K562 (cell line): ENCODE measurements at regions not wholly inside any gene's neighbourhood (a gene's known extent, or its start where the extent isn't known, plus 50 kb on each side); places are given as distances from the start of the nearest gene placed in this dataset.

Source experiments
- ATAC-seq: fragments of 200-7000 bp; cut with Tn5 transposase; 3 replicates; pipeline ENCODE4 v1.9.1; 2020; ENCODE audit warnings: moderate library complexity
- BruUV-seq: library from RNA; stranded (reverse); fragments of 400-500 nt; replicated peaks from 2 replicates; lab custom pipeline; 2021; lab: Mats Ljungman, UMichigan
- CTCF ChIA-PET: fragments of 300-600 bp; formaldehyde crosslinking; extraction: SDS; loops from one replicate; lab custom pipeline; 2021; ENCODE audit warnings: low intra/inter-chr PET ratio; lab: Yijun Ruan, JAX
- POLR2A ChIA-PET: fragments of 300-600, 350-650 bp; sonication (Branson Sonifier 250); formaldehyde crosslinking; extraction: SDS; loops from one replicate; lab custom pipeline; 2021; ENCODE audit warnings: antibody characterized with exemption, inconsistent platforms; lab: Yijun Ruan, JAX
- DNase-seq, 4 experiments: peaks; one replicate each; pipeline versions ENCODE4 v3.0.0 to v3.0.0-alpha.2; 2011 to 2018; ENCODE audit warnings: low spot score in 3 of 4, mixed read lengths in 3 of 4; ENCODE audit errors: extremely low read depth in 1 of 4
- FAIRE-seq: peaks from 2 replicates; lab custom pipeline; 2011; peaks lifted over from hg19 to GRCh38; lab: Jason Lieb, UNC
- H2AFZ ChIP-seq: 2 replicates; pipeline ENCODE4 v1.6.0; 2011; ENCODE audit warnings: low read depth, low read length, control low read depth, inconsistent platforms
- H3K27ac ChIP-seq: fragments of 200-600 bp; 3 replicates; pipeline ENCODE4 v1.8.0; 2011; ENCODE audit warnings: low read depth, mild to moderate bottlenecking, control low read depth, inconsistent platforms, low read length, moderate library complexity, mixed read lengths; ENCODE audit errors: extremely low read depth
- H3K27me3 ChIP-seq, 2 experiments: fragments of 300-600 bp in 1 of 2; 2 replicates in 1 of 2; 3 replicates in 1 of 2; pipeline versions ENCODE4 v1.6.0 to v1.8.0; 2011; ENCODE audit warnings: inconsistent platforms in 2 of 2, low read length in 2 of 2, mild to moderate bottlenecking in 1 of 2, mixed read lengths in 1 of 2, moderate library complexity in 1 of 2; ENCODE audit not compliant: control insufficient read depth in 2 of 2, insufficient read depth in 2 of 2
- H3K36me3 ChIP-seq: fragments of 300-600 bp; 3 replicates; pipeline ENCODE4 v1.8.0; 2011; ENCODE audit warnings: mild to moderate bottlenecking, low read length, inconsistent platforms; ENCODE audit not compliant: control insufficient read depth, insufficient read depth
- H3K4me1 ChIP-seq, 2 experiments: fragments of 200-600 bp in 1 of 2; replicated peaks in 1 of 2; 2 replicates in 1 of 2; 3 replicates in 1 of 2; pipeline versions ENCODE4 v1.5.1 to v1.8.0; 2011; ENCODE audit warnings: inconsistent platforms in 2 of 2, low read length in 2 of 2, mild to moderate bottlenecking in 1 of 2, mixed read lengths in 1 of 2, moderate library complexity in 1 of 2; ENCODE audit not compliant: control insufficient read depth in 2 of 2, insufficient read depth in 2 of 2
- H3K4me2 ChIP-seq: 2 replicates; pipeline ENCODE4 v1.6.1; 2011; ENCODE audit warnings: low read length, control low read depth, inconsistent platforms, mixed read lengths; ENCODE audit not compliant: insufficient read depth
- H3K4me3 ChIP-seq: fragments of 200-600 bp; sonication (generic), shearing (Covaris generic); 2 replicates; pipeline ENCODE4 v1.5.1; 2016; ENCODE audit warnings: control low read depth, inconsistent platforms
- H3K79me2 ChIP-seq: fragments of 200-600 bp; 3 replicates; pipeline ENCODE4 v1.8.0; 2011; ENCODE audit warnings: low read length, inconsistent platforms; ENCODE audit not compliant: control insufficient read depth, insufficient read depth
- H3K9ac ChIP-seq, 2 experiments: 2 replicates each; pipeline versions ENCODE4 v1.6.0 to v1.6.1; 2011; ENCODE audit warnings: low read depth in 2 of 2, low read length in 2 of 2, control low read depth in 1 of 2, inconsistent platforms in 1 of 2, mild to moderate bottlenecking in 1 of 2, mixed read lengths in 1 of 2; ENCODE audit not compliant: insufficient read depth in 1 of 2
- H3K9me1 ChIP-seq: one replicate; pipeline ENCODE4 v1.6.0; 2011; ENCODE audit warnings: inconsistent platforms, mild to moderate bottlenecking, low read length, moderate library complexity; ENCODE audit not compliant: control insufficient read depth, insufficient read depth
- H3K9me3 ChIP-seq: replicated peaks from 2 replicates; pipeline ENCODE4 v1.5.1; 2011; ENCODE audit warnings: low read depth, low read length, inconsistent platforms; ENCODE audit not compliant: control insufficient read depth, insufficient read depth
- H4K20me1 ChIP-seq: replicated peaks from 2 replicates; pipeline ENCODE4 v1.6.1; 2011; ENCODE audit warnings: low read length, inconsistent platforms, mixed read lengths; ENCODE audit not compliant: control insufficient read depth, insufficient read depth
- CBX3 ChIP-seq, 2 experiments: IDR thresholded peaks; 1 replicate in 1 of 2; 2 replicates in 1 of 2; pipeline ENCODE4 v1.6.1; 2012; ENCODE audit warnings: inconsistent platforms in 2 of 2, low read length in 2 of 2, borderline replicate concordance in 1 of 2, control low read depth in 1 of 2
- CHD4 ChIP-seq: fragments of 200-600 bp; sonication (generic); IDR thresholded peaks from 3 replicates; pipeline ENCODE4 v1.6.1; 2012; ENCODE audit warnings: low read depth, mild to moderate bottlenecking, mixed read lengths, low read length, inconsistent platforms; ENCODE audit not compliant: insufficient read depth, insufficient replicate concordance, poor library complexity, severe bottlenecking
- CREM ChIP-seq: IDR thresholded peaks from 2 replicates; pipeline ENCODE4 v1.6.1; 2014; ENCODE audit warnings: antibody characterized with exemption, low read depth
- CTBP1 ChIP-seq: fragments of 450-650 bp; IDR thresholded peaks from 2 replicates; pipeline ENCODE4 v1.6.1; 2016; ENCODE audit warnings: borderline replicate concordance
- DIDO1 ChIP-seq: fragments of 450-650 bp; IDR thresholded peaks from 2 replicates; pipeline ENCODE4 v1.6.1; 2016; ENCODE audit warnings: low read depth, missing biosample characterization, missing genetic modification characterization
- E2F1 ChIP-seq: sonication (generic); formaldehyde crosslinking; IDR thresholded peaks from 2 replicates; pipeline ENCODE4 v1.8.1; 2023; ENCODE audit warnings: mild to moderate bottlenecking, missing genetic modification reagents, moderate library complexity
- EHMT2 ChIP-seq: fragments of 450-650 bp; IDR thresholded peaks from 2 replicates; pipeline ENCODE4 v1.6.1; 2018; ENCODE audit warnings: antibody characterized with exemption
- ELK3 ChIP-seq: fragments of 450-650 bp; formaldehyde crosslinking; IDR thresholded peaks from 2 replicates; pipeline ENCODE4 v1.4.0; 2020; ENCODE audit warnings: mild to moderate bottlenecking
- GABPB2 ChIP-seq: fragments of 250-450 bp; sonication (Bioruptor Pico); conservative IDR thresholded peaks from 2 replicates; pipeline ENCODE4 v1.5.1; 2021; ENCODE audit warnings: mild to moderate bottlenecking
- GTF2A2 ChIP-seq: IDR thresholded peaks from 2 replicates; pipeline ENCODE4 v1.6.1; 2016; ENCODE audit warnings: mild to moderate bottlenecking, missing genetic modification characterization, missing compliant biosample characterization
- ID3 ChIP-seq, 2 experiments: fragments of 250-450 bp in 1 of 2; fragments of 450-650 bp in 1 of 2; sonication (Bioruptor Pico) in 1 of 2; IDR thresholded peaks; 2 replicates each; pipeline versions ENCODE4 v1.6.1 to v1.8.0; 2016 to 2021; ENCODE audit warnings: mild to moderate bottlenecking in 2 of 2, moderate library complexity in 2 of 2, missing compliant biosample characterization in 1 of 2, missing genetic modification characterization in 1 of 2
- LCOR ChIP-seq: sonication (generic); formaldehyde crosslinking; IDR thresholded peaks from 2 replicates; pipeline ENCODE4 v1.8.0; 2022; ENCODE audit warnings: mild to moderate bottlenecking, missing genetic modification reagents
- PREB ChIP-seq: sonication (generic); formaldehyde crosslinking; IDR thresholded peaks from 2 replicates; pipeline ENCODE4 v1.8.1; 2023; ENCODE audit warnings: mild to moderate bottlenecking, missing genetic modification reagents
- RBM17 ChIP-seq: fragments of 200-400 bp; formaldehyde crosslinking; IDR thresholded peaks from 2 replicates; pipeline ENCODE4 v1.6.1; 2017; ENCODE audit warnings: low read depth, mild to moderate bottlenecking, low read length, borderline replicate concordance
- RBM22 ChIP-seq: fragments of 200-400 bp; formaldehyde crosslinking; IDR thresholded peaks from 2 replicates; pipeline ENCODE4 v1.6.1; 2018; ENCODE audit warnings: low read length, low read depth; ENCODE audit not compliant: poor library complexity, severe bottlenecking
- RUNX1 ChIP-seq: sonication (generic); IDR thresholded peaks from 2 replicates; pipeline ENCODE4 v1.6.1; 2016; ENCODE audit warnings: antibody characterized with exemption, low read depth
- ZC3H4 ChIP-seq: sonication (generic); formaldehyde crosslinking; IDR thresholded peaks from 2 replicates; pipeline ENCODE4 v1.9.0; 2021; ENCODE audit warnings: missing genetic modification reagents, borderline replicate concordance
- ZNF445 ChIP-seq: fragments of 250-450 bp; sonication (Bioruptor Pico); IDR thresholded peaks from 2 replicates; pipeline ENCODE4 v1.4.0; 2020; ENCODE audit warnings: low read depth, mild to moderate bottlenecking, moderate library complexity
- ZNF699 ChIP-seq: fragments of 250-450 bp; sonication (Bioruptor Pico); IDR thresholded peaks from 2 replicates; pipeline ENCODE4 v1.8.0; 2021; ENCODE audit warnings: mild to moderate bottlenecking, moderate library complexity; ENCODE audit not compliant: insufficient replicate concordance
- WGBS: fragments of 100-300 bp; shearing (Covaris generic); methylation state at CpG from one replicate; pipeline ENCODE4 v1.1.6; 2016; ENCODE audit warnings: low coverage, mixed read lengths; ENCODE audit not compliant: insufficient coverage; ENCODE audit errors: missing lambda C conversion rate; 5-methylcytosine and 5-hydroxymethylcytosine counted together
- in situ Hi-C: fragments of 300-500 bp; cut with MboI; formaldehyde crosslinking; loops from 4 replicates; pipeline ENCODE4 v1.15.0; 2018; ENCODE audit warnings: inconsistent platforms, mixed read lengths
- intact Hi-C: fragments of 100-400 bp; cut with micrococcal nuclease; formaldehyde crosslinking; loops from 2 replicates; pipeline ENCODE4 v1.14.2; 2022

- in situ Hi-C loops, result no loop called here
- Histone ChIP-seq H3K36me3 (no peaks in the 10 kb centered on the region), H3K27me3 (no peaks in the 10 kb centered on the region), H3K79me2 (no peaks in the 10 kb centered on the region), H3K27ac (no peak overlapping the region), H3K4me2 (no peak overlapping the region), H3K9me1 (no peaks in the 10 kb centered on the region), H3K4me3 (no peak overlapping the region), H3K4me1 (no peaks in the 10 kb centered on the region), H4K20me1 (no peaks in the 10 kb centered on the region), H3K9me3 (no peaks in the 10 kb centered on the region), H3K9ac (no peak overlapping the region), H2AFZ (no peak overlapping the region)
- WGBS, result 2% methylated on average over 3 of the region's 3 CpGs
- intact Hi-C loops, result no loop called here
- CTCF ChIA-PET, result no interaction called here
- FAIRE-seq, result no peak
- no TSS peak for BruUV-seq
- POLR2A ChIA-PET, result no interaction called here
- DNase-seq, result no peak
- no peak for TF ChIP-seq GABPB2 (CRISPR knock-in tag)
- no peak for TF ChIP-seq ZNF445 (CRISPR knock-in tag)
- TF ChIP-seq ID3 (CRISPR knock-in tag; IDR thresholded peaks at IDR 0.05), result no peak
- no peak for TF ChIP-seq ID3 (tag; IDR thresholded peaks at IDR 0.05)
- no peak for TF ChIP-seq RBM22
- no peak for TF ChIP-seq ZNF699 (CRISPR knock-in tag)
- no peak for TF ChIP-seq RBM17
- TF ChIP-seq LCOR (CRISPR knock-in tag), result no peak
- TF ChIP-seq DIDO1, result no peak
- TF ChIP-seq EHMT2, result no peak
- TF ChIP-seq CTBP1, result no peak
- no peak for TF ChIP-seq CBX3 (IDR thresholded peaks at IDR 0.05; ENCODE audit: borderline replicate concordance in 1 of 2, low read length in 2 of 2)
- no peak for TF ChIP-seq GTF2A2 (tag)
- no peak for TF ChIP-seq E2F1 (CRISPR knock-in tag)
- no peak for TF ChIP-seq PREB (CRISPR knock-in tag)
- TF ChIP-seq RUNX1, result no peak
- TF ChIP-seq CHD4, result no peak
- TF ChIP-seq ZC3H4 (CRISPR knock-in tag), result no peak
- TF ChIP-seq ELK3 (CRISPR knock-in tag), result no peak
- TF ChIP-seq CREM, result no peak
- ATAC-seq, result no peak
Observed at GRCh38 chr2:137813176-137813575, 151.1 kb upstream of the HNMT start.
